UCSD-AML1 (cell line): ENCODE measurements at regions not wholly inside any gene's neighbourhood (a gene's known extent, or its start where the extent isn't known, plus 50 kb on each side); places are given as distances from the start of the nearest gene placed in this dataset.
"Not testable (repeated sequence)": the region's sequence is repeated elsewhere in the genome, so short reads cannot be mapped to it uniquely, and the experiment has no call there.

Experiments
- DNase-seq: peaks from one replicate; lab custom pipeline; 2025; ENCODE audit not compliant: unreplicated experiment; lab: John Stamatoyannopoulos, UW

GRCh38 chr2:146776596-146776995 lies 1068.2 kb upstream of the ACVR2A start:
- no peak for DNase-seq

GRCh38 chr2:146771531-146771930 lies 1073.3 kb upstream of the ACVR2A start:
- no peak for DNase-seq

DNA sequence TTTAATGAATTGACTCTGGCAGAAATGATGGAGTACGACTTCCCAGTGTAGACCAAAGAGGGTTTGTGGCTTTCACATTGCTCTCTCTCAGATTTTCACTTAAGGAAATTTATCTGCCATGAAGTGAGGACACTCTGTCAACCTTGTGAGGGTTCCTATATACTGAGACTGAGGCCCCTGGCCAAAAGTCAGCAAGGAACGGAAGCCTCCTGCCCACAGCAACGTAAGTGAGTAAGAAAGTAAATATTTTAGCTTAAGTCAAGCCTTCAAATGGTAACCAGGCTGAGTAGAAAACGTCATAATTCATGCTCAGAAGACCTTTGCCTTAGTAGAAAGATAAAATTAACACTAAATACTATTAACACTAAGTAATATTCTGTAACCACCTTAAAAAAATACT lies 1080.5 kb upstream of the ACVR2A start:
- no peak for DNase-seq

GRCh38 chr2:146762786-146763185 lies 1082.0 kb upstream of the ACVR2A start:
- DNase-seq = no peak

GRCh38 chr2:146754606-146755005 lies 1090.2 kb upstream of the ACVR2A start:
- no peak for DNase-seq

- DNase-seq = no peak
These were observed 1096.8 kb upstream of the ACVR2A start for GRCh38 chr2:146748046-146748445.

GRCh38 chr2:146741260-146741659 lies 1103.6 kb upstream of the ACVR2A start:
- no peak for DNase-seq

DNA sequence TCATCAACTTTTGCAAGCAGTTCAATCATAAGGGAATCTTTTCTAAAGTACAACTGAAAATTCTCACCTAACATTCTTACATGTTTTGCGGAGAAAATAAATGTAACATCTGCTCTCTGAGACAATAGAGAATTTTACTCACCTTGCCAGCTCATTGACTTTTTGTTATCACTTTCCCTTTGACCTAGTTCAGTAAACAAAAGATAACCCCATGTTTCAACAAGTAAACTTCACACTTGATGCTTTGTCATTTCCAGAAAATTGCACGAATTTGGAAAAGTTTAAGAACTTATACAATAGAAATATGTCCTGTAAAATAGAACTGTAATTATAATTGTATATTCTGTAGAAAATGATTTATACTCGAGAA lies 1110.0 kb upstream of the ACVR2A start:
- DNase-seq = no peak

- no peak for DNase-seq
These were observed 1110.6 kb upstream of the ACVR2A start for GRCh38 chr2:146734042-146734820.

- DNase-seq = no peak
These were observed 1113.9 kb upstream of the ACVR2A start for GRCh38 chr2:146730882-146731281.

- no peak for DNase-seq
These were observed 1123.3 kb upstream of the ACVR2A start for GRCh38 chr2:146721486-146721885.

- no peak for DNase-seq
These were observed 1124.7 kb upstream of the ACVR2A start for GRCh38 chr2:146720170-146720569.

DNA sequence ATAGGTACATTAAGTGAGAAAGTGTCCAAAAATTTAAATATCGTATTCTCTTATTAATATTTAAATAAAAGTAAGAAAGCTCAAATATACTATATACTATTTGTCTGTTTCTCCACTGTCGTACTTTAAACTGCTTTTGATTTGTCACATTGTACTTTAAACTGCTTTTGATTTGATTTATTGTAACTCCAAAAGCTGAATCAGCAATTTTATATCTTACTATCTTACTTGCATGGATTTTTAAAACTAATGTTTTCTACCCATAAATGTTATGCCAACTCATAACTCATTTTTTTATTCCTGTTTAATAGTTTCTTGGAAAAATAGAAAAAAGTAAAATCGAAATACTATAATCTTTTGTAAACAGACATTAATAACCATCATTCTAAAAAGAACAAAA lies 1128.2 kb upstream of the ACVR2A start:
- DNase-seq = no peak

DNA sequence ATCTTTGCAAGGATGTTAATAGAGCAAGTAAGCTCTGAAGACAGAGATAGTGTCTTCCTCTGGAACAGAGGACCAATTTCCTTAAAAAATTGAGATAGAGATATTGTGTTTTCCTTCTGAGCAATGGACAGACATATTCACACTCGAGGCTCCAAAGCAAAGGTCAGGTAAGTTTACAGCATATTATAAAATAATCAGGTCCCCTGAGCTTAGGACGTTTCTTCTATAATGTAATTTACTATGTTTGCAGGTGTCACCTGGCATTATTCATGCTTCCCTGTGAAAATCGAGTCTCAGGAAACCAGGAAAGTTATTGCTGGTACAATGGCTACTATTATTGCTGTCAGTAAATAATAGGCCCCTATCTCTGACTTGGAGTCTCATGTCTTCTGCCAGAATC lies 1135.8 kb upstream of the ACVR2A start:
- no peak for DNase-seq

GRCh38 chr2:146701183-146701582 lies 1143.6 kb upstream of the ACVR2A start:
- DNase-seq = no peak

DNA sequence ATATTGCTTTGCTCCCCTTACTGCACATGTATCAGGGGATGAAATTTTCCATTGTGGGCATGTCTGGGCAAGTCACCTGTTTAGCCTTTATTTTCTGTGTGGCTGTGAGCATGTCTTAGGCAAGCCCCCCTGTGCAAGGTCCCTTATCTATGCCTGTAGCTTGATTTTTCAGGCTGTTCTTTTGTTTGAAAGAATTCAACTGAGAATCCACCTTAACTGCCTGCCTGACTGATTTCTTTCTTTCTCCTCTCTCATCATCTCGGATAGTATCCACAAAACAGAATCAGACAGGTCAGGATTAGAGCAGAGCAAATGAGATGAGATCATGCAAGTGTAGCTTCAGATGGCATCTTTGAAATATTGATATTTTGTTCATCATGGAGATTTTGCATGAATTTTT lies 1147.5 kb upstream of the ACVR2A start:
- no peak for DNase-seq

DNA sequence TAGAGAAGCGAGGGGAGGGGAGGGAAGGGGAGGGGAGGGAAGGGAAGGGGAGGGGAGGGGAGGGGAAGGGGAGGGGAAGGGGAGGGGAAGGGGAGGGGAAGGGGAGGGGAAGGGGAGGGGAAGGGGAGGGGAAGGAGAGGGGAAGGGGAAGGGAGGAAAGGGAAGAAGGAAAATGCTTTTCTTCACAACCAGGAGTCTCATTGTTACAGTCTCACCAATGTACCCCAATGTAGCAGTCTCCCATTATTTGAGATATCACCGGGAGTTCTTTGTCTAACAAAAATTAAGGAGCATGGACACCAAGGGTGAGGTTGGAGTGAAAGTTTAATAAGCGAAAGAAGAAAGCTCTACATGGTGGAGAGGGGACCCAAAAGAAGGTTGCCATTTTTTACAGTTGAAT lies 1148.0 kb upstream of the ACVR2A start:
- DNase-seq = not testable (repeated sequence)

GRCh38 chr2:146681991-146682390 lies 1162.8 kb upstream of the ACVR2A start:
- no peak for DNase-seq

- no peak for DNase-seq
These were observed 1166.3 kb upstream of the ACVR2A start for GRCh38 chr2:146678516-146678915.

DNA sequence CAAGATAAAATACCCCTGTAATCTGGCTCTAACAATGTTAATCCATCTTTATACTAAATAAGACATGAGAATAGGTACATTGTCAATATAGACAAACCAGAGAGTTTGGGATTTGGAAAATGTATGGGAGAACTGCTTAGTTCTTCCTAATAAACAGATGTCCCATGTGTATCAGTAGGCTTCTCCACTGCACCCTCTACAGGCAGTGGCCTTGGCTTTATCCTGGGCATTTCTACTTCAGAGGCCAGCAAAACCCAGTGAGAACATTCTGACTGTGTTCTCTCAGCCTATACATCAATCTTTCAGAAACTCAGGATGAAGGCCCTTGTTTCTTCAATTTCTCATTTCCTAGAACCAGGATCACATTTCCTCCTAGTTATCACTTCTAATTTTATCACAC lies 1167.5 kb upstream of the ACVR2A start:
- DNase-seq = no peak

DNA sequence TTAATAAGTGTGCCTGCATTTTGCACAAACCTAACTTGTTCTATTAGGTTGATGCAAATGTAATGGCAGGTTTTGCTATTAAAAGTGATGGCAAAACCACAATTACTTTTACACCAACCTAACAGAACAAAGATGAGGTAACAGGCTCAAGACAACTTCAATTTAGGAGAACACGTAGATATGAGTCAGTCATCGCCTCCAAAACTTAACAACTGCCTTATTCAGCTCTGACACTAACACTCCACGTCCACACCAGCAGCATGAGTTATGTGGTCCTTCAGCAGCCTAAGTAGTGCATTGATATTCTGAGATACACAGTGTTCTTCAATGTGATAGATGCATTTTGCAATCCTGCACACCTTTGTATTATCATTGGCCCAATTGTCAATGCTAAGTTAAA lies 1175.1 kb upstream of the ACVR2A start:
- no peak for DNase-seq

GRCh38 chr2:146666340-146666739 lies 1178.5 kb upstream of the ACVR2A start:
- no peak for DNase-seq

DNA sequence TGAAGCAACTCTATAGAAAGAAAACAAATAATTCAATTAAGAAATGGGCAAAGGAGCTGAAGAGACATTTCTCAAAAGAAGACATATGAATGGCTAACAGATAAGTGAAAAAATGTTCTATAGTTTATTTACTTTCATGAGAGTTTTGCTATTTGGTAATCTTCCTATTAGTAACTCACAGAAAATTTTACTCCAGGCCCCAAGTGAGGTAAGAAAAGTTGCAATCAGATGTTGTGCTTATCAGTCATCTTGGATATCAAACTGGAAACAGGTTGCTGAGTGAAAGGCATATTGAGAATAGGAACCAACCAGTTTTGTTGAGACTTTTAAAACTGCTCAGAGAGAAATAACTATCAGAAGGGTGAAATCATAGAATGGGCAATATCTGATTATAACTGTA lies 1179.0 kb upstream of the ACVR2A start:
- no peak for DNase-seq
